Endothelial cell of umbilical vein (primary cell): ENCODE measurements at regions not wholly inside any gene's neighbourhood (a gene's known extent, or its start where the extent isn't known, plus 50 kb on each side); places are given as distances from the start of the nearest gene placed in this dataset.

Experiments used
- BruUV-seq: library from RNA; stranded (reverse); fragments of 400-500 nt; replicated peaks from 2 replicates; lab custom pipeline; 2021; lab: Mats Ljungman, UMichigan
- CTCF ChIA-PET: fragments of 300-600, 350-600 bp; sonication (Branson Sonifier 250); formaldehyde crosslinking; loops from one replicate; lab custom pipeline; 2021; ENCODE audit warnings: antibody characterized with exemption, inconsistent platforms; lab: Charles Lee
- POLR2A ChIA-PET: fragments of 300-600, 350-600 bp; sonication (Branson Sonifier 250); formaldehyde crosslinking; loops from one replicate; lab custom pipeline; 2021; ENCODE audit warnings: antibody characterized with exemption, inconsistent platforms; lab: Charles Lee
- DNase-seq: peaks from one replicate; pipeline ENCODE4 v3.0.0-alpha.2; 2011; ENCODE audit warnings: low read depth, low spot score
- FAIRE-seq: peaks from 2 replicates; lab custom pipeline; 2011; peaks lifted over from hg19 to GRCh38; lab: Jason Lieb, UNC
- H2AFZ ChIP-seq: 2 replicates; pipeline ENCODE4 v1.6.0; 2012; ENCODE audit warnings: low read depth, low read length, control low read depth, inconsistent platforms
- H3K27ac ChIP-seq: 2 replicates; pipeline ENCODE4 v1.5.1; 2011; ENCODE audit warnings: low read depth, mild to moderate bottlenecking, control low read depth, low read length, moderate library complexity; ENCODE audit not compliant: insufficient read depth
- H3K27me3 ChIP-seq, 2 experiments: 2 replicates each; pipeline versions ENCODE4 v1.6.0 to v1.6.1; 2011; ENCODE audit warnings: low read length in 2 of 2, mixed read lengths in 1 of 2; ENCODE audit not compliant: control insufficient read depth in 2 of 2, insufficient read depth in 2 of 2
- H3K36me3 ChIP-seq, 2 experiments: 2 replicates in 1 of 2; 3 replicates in 1 of 2; pipeline ENCODE4 v1.5.1; 2011; ENCODE audit warnings: low read length in 2 of 2, mild to moderate bottlenecking in 1 of 2, moderate library complexity in 1 of 2; ENCODE audit not compliant: control insufficient read depth in 2 of 2, insufficient read depth in 2 of 2; ENCODE audit errors: extremely low read depth in 1 of 2
- H3K4me1 ChIP-seq: 3 replicates; pipeline ENCODE4 v1.5.1; 2011; ENCODE audit warnings: mild to moderate bottlenecking, low read length; ENCODE audit not compliant: control insufficient read depth, insufficient read depth; ENCODE audit errors: extremely low read depth
- H3K4me2 ChIP-seq: 2 replicates; pipeline ENCODE4 v1.6.1; 2011; ENCODE audit warnings: low read length, control low read depth, mixed read lengths; ENCODE audit not compliant: insufficient read depth
- H3K4me3 ChIP-seq, 3 experiments: fragments of 200-600 bp in 1 of 3; sonication (generic), shearing (Covaris generic) in 1 of 3; replicated peaks in 1 of 3; 2 replicates each; pipeline ENCODE4 v1.5.1; 2011 to 2016; ENCODE audit warnings: control low read depth in 3 of 3, low read length in 3 of 3, mild to moderate bottlenecking in 2 of 3, inconsistent platforms in 1 of 3, low read depth in 1 of 3, moderate library complexity in 1 of 3; ENCODE audit not compliant: insufficient read depth in 1 of 3
- H3K79me2 ChIP-seq: 2 replicates; pipeline ENCODE4 v1.6.0; 2012; ENCODE audit warnings: low read length, inconsistent platforms; ENCODE audit not compliant: control insufficient read depth, insufficient read depth
- H3K9ac ChIP-seq: replicated peaks from 2 replicates; pipeline ENCODE3; 2011; ENCODE audit warnings: low read length, control low read depth; ENCODE audit not compliant: insufficient read depth; ENCODE audit errors: extremely low read depth
- H3K9me1 ChIP-seq: replicated peaks from 3 replicates; pipeline ENCODE4 v1.6.0; 2011; ENCODE audit warnings: mild to moderate bottlenecking, low read length; ENCODE audit not compliant: control insufficient read depth, insufficient read depth; ENCODE audit errors: extremely low read depth
- H3K9me3 ChIP-seq: replicated peaks from 2 replicates; pipeline ENCODE4 v1.5.1; 2012; ENCODE audit warnings: low read length, inconsistent platforms; ENCODE audit not compliant: control insufficient read depth, insufficient read depth
- H4K20me1 ChIP-seq: replicated peaks from 2 replicates; pipeline ENCODE3; 2011; ENCODE audit warnings: mild to moderate bottlenecking, low read length; ENCODE audit not compliant: control insufficient read depth, insufficient read depth; ENCODE audit errors: extremely low read depth
- CTCF ChIP-seq, 2 donors: IDR thresholded peaks; 1 replicate in 1 of 2; 2 replicates in 1 of 2; pipeline ENCODE4 v1.5.1; 2011; ENCODE audit warnings: low read length in 2 of 2, mild to moderate bottlenecking in 2 of 2, moderate library complexity in 2 of 2, control low read depth in 1 of 2, inconsistent platforms in 1 of 2, low read depth in 1 of 2; ENCODE audit not compliant: insufficient read depth in 1 of 2; ENCODE audit errors: extremely low read depth in 1 of 2
- EZH2 ChIP-seq: IDR thresholded peaks from 2 replicates; pipeline ENCODE4 v1.6.1; 2012; ENCODE audit warnings: borderline replicate concordance, low read depth, mild to moderate bottlenecking, moderate library complexity, low read length, inconsistent platforms; ENCODE audit not compliant: severe bottlenecking
- FOS ChIP-seq: IDR thresholded peaks from 2 replicates; pipeline ENCODE4 v1.6.1; 2011; ENCODE audit warnings: mild to moderate bottlenecking, low read length, moderate library complexity, borderline replicate concordance; ENCODE audit not compliant: insufficient read depth
- GATA2 ChIP-seq: IDR thresholded peaks from 2 replicates; pipeline ENCODE4 v1.7.0; 2011; ENCODE audit warnings: low read depth, mild to moderate bottlenecking, moderate library complexity, mixed read lengths, low read length; ENCODE audit not compliant: insufficient read length, insufficient read depth
- JUN ChIP-seq: IDR thresholded peaks from 2 replicates; pipeline ENCODE4 v1.6.1; 2011; ENCODE audit warnings: borderline replicate concordance, low read depth; ENCODE audit not compliant: insufficient read length, insufficient read depth
- MAX ChIP-seq: IDR thresholded peaks from 2 replicates; pipeline ENCODE4 v1.6.1; 2011; ENCODE audit not compliant: insufficient read depth, insufficient read length
- MYC ChIP-seq: IDR thresholded peaks from one replicate; pipeline ENCODE4 v1.6.1; 2011; ENCODE audit warnings: mild to moderate bottlenecking, low read depth, low read length
- POLR2A ChIP-seq: IDR thresholded peaks from 2 replicates; pipeline ENCODE4 v1.6.1; 2012; ENCODE audit warnings: low read depth, mild to moderate bottlenecking, control low read depth, low read length
- POLR2AphosphoS5 ChIP-seq: IDR thresholded peaks from 2 replicates; pipeline ENCODE4 v1.6.1; 2012; ENCODE audit warnings: low read depth, mild to moderate bottlenecking, control low read depth, low read length, moderate library complexity; ENCODE audit not compliant: insufficient read depth
- dilution Hi-C: fragments of 300-500 bp; cut with MboI; formaldehyde crosslinking; loops from one replicate; pipeline ENCODE4 v1.15.0; 2019; ENCODE audit warnings: low sequenced_read_pairs; ENCODE audit not compliant: extremely low pct_ligation_motif_present
- intact Hi-C: fragments of 100-400 bp; cut with micrococcal nuclease; formaldehyde crosslinking; loops from one replicate; pipeline ENCODE4 v1.10.0; 2022

GRCh38 chr2:136253288-136254004 is 135.5 kb upstream of the CXCR4 start:
- DNase-seq (no peak), FAIRE-seq (no peak)
- no peak overlapping the region for H2AFZ ChIP-seq
- no peak overlapping the region for H3K9ac ChIP-seq
- CTCF ChIA-PET: interaction anchor here (1.0 kb wide), 1 partner anchor 14 kb away, joined by 4 read pairs; no protein-coding TSS in a partner anchor
- no TSS peak for BruUV-seq
- H3K9me3 ChIP-seq: no peaks in the 10 kb centered on the region
- no peaks in the 10 kb centered on the region for H3K9me1 ChIP-seq
- no peak overlapping the region for H3K27ac ChIP-seq
- POLR2A ChIA-PET: no interaction called here
- no peaks in the 10 kb centered on the region for H3K4me1 ChIP-seq
- peaks cover 10 to 11% of the 10 kb centered on the region in 2 experiments for H3K27me3 ChIP-seq
- H3K36me3 ChIP-seq: no peaks in the 10 kb centered on the region
- H3K4me2 ChIP-seq: no peak overlapping the region
- no peak overlapping the region for H3K4me3 ChIP-seq
- intact Hi-C loops (no loop called here), dilution Hi-C loops (no loop called here)
- TF ChIP-seq POLR2AphosphoS5 (no peak), MYC (no peak), GATA2 (no peak), JUN (no peak)
- no peaks in the 10 kb centered on the region for H4K20me1 ChIP-seq
- no peaks in the 10 kb centered on the region for H3K79me2 ChIP-seq

GRCh38 chr2:136251885-136252585 is 134.1 kb upstream of the CXCR4 start:
- dilution Hi-C loops (no loop called here), intact Hi-C loops (no loop called here)
- DNase-seq: peak; percentile 33

More at GRCh38 chr2:136251885-136252585, 134.1 kb upstream of the CXCR4 start:
- Histone ChIP-seq H3K4me2 (no peak overlapping the region), H3K9me3 (no peaks in the 10 kb centered on the region), H2AFZ (no peak overlapping the region), H3K9ac (no peak overlapping the region), H4K20me1 (no peaks in the 10 kb centered on the region), H3K4me1 (peaks cover 2% of the 10 kb centered on the region), H3K27me3 (peaks cover 8 to 10% of the 10 kb centered on the region in 2 experiments), H3K79me2 (no peaks in the 10 kb centered on the region), H3K27ac (no peak overlapping the region), H3K4me3 (no peak overlapping the region), H3K36me3 (no peaks in the 10 kb centered on the region), H3K9me1 (no peaks in the 10 kb centered on the region)
- ChIA-PET POLR2A (no interaction called here), CTCF (no interaction called here)
- TF ChIP-seq MYC: no peak
- no peak for TF ChIP-seq GATA2
- no peak for TF ChIP-seq FOS
- TF ChIP-seq CTCF (IDR thresholded peaks at IDR 0.05; ENCODE audit: extremely low read depth in 1 of 2, insufficient read depth in 1 of 2, low read depth in 1 of 2, low read length in 2 of 2): no peak
- no peak for TF ChIP-seq POLR2AphosphoS5
- no peak for TF ChIP-seq POLR2A
- no peak for TF ChIP-seq JUN
- TF ChIP-seq MAX: no peak
- no peak for TF ChIP-seq EZH2
- BruUV-seq: no TSS peak
- FAIRE-seq: no peak
